ENCODE measurements at regions not wholly inside any gene's neighbourhood (a gene's known extent, or its start where the extent isn't known, plus 50 kb on each side); places are given as distances from the start of the nearest gene placed in this dataset.
"Not testable (repeated sequence)": the region's sequence is repeated elsewhere in the genome, so short reads cannot be mapped to it uniquely, and the experiment has no call there.

DNA sequence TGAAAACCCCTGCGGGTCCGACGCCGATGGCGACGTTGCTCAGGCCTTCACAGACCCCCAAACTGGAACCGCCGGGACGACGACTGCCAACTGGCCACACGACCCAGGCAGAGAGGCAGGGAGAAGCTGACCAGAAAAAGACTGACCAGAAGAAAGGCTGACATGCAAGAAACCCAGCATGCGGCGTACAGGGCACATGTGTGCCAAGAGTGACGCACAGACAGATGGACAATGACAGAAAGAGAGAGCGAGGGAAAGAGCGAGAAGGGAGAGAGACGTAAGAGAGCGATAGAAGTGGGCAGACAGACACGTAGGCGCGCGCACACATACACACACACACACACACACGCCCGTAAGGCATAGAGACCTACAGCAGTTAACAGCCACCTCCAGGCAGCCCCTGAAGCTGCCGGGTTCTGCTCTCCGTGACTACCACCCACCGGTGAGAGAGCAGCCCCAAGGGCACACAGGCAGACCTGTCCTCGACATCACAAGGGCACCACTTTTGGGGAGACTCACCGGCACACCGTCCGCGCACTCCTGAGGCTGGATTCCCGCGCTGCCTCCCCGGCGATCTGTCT lies 67.2 kb upstream of the ZNF527 start:
- DNase-seq (ENCODE audit: low read depth in 3 of 3, low spot score in 2 of 3) = no peak

DNA sequence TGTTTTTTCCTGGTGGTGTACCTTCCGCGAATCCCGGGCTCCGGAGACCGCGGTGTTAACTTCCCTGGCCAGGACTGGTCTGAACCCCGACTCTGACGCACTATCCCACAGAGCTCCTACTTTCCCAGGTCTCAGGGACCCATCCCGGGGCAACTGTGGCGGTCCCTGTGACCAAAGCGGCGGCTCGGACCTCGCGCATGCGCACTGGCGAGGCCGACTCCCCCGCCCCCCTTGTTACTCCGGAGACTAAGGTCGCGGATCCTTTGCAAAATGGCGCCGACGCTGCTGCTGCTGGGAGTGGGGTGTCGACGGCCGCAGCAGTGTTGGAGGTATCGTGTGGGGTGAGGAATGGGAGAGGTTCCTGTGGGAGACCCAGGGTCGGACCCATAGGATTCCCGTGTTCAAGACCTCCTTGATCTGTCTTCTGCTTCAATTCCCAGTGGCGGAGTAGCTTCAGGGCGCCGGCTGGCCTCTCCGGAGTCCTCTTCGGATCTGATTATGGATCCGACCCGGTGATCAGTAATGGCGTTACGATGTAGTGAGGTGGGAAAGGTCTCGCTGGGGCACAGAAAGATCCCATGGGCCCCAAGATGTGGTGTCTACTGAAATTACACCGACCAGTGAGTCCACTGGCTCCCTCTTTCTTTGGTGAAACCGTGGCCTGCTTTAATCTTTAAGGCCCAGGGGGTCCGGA lies 66.6 kb upstream of the ZNF527 start:
- no peak for DNase-seq (ENCODE audit: low read depth in 3 of 3, low spot score in 2 of 3)

DNA sequence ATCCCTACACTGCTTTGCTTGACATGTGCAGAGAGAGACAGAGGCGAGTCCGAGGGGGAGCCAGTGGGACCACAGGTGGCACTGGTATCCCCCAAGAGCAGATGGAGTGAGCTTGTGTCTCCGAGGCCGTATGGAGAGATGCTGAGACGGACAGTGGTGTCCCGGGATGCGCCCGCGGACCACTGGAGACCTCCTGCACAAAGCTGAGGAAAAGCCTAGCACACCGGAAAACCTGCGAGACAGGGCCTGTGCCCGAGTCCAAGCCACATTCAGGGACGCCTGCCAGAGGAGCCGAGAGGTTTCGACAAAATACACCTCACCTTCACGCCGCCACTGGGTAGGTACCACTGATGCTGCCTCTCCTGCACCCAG lies 66.0 kb upstream of the ZNF527 start:
- no peak for DNase-seq (ENCODE audit: low read depth in 3 of 3, low spot score in 2 of 3)

DNA sequence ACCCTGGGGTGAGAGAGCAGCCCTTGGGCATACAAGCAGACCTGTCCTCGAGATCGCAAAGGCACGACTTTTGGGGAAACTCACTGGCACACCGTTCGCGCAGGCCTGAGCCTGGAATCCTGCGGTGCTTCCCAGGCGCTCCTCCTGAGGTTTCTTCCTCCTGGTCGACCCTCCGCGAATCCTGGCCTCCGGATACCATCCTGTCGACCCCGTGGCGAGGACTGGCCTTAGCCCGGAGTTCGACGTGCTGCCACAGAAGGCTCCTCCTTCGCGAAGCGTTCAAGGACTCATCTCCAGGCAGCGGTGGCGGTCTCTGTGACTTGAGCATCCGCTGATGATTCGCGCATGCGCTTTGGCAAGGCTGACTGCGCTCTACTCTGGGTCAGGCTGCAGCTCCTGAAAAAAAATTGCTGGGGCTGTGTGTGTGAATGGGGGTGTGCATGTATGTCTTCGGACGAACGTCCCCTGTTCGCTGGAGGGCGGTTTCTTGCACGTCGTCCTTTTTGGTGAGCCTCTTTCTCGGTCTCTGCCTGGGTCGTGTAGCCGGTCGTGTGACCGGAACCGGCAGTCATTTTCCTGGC lies 64.4 kb upstream of the ZNF527 start:
- no peak for DNase-seq (ENCODE audit: low read depth in 3 of 3, low spot score in 2 of 3)

DNA sequence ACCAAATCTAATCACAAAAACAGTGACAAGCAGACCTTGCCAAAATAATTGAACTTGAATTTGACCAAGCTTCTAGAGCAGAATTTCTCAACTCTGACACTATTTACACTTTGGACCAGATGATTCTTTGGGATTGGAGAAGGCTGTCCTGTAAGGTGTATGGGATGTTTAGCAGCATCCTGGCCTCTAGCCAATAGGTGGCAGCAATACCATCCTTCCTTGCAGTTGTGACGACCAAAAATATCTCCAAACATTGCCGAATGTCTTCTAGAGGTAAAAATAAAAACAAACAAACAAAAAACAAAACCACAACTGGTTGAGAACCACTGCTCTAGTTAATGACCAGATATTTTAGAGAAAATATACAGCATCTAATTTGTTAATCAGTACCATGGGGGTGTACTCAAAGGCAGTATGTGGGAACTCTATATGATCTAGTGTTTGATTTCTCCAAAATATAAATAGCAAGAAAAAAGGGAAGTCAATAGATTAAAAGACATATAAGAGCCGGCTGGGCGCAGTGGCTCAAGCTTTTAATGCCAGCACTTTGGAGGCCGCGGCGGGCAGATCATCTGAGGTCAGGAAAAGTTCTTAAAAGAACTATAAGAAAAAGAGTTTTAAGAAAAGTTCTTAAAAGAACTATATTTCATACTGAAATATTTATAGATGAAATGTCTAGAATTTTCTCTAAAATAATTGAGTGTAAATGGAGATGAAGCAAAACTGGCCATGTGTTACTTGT lies 60.9 kb upstream of the ZNF527 start:
- DNase-seq (ENCODE audit: low read depth in 3 of 3, low spot score in 2 of 3) = no peak

DNA sequence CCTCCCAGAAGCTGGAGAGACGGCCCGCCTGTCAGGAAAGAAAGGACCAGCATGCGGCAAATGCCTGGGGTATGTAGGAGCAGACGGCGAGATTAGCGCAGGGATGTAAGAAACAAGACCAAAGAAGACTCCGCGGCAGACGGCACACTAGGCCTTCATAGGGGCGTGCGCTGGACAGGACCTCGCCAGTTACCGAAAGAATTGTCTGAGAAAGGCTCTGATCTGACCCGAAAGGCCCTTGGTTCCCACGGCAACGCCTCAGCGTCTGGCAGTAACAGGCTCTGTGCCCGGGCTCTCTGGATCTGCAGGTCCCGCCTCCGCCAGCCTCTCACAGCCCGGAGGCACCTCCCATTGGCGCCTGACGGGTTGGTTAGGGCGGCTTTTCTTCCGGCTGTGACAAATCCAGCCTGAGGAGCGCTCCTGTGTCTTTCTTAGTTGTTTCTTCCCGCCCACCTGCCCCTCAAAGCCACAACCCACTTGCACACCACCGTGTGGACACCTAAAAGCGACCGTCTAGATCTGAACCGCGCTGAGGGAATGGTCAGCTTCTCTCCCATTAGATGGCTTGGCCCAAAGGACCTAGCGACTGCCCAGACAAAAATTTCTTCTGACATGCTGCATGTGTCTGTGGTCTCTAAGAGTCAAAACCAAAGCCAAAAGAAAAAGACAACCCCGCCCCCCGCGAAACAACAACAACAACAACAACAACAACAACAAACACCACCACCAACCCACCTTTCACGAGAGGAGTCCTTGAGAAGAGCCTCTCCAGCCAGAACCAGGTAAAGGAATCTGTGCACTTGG lies 58.2 kb upstream of the ZNF527 start:
- DNase-seq (ENCODE audit: low read depth in 3 of 3, low spot score in 2 of 3) = peak in 1 of 3 donors; percentile 39

DNA sequence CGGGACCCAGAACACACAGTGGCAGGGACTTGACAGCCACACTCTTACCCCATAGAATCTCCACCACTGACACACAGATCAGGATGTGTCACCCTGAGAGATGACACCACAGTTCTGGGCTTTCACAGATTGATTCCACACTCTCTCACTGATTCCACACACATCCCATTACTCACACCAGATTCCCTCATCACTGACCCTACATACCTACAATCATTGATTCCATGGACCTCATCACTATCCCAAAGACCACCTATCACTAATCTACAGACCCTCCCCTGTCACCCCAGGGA lies 57.6 kb upstream of the ZNF527 start:
- no peak for DNase-seq (ENCODE audit: low read depth in 3 of 3, low spot score in 2 of 3)

DNA sequence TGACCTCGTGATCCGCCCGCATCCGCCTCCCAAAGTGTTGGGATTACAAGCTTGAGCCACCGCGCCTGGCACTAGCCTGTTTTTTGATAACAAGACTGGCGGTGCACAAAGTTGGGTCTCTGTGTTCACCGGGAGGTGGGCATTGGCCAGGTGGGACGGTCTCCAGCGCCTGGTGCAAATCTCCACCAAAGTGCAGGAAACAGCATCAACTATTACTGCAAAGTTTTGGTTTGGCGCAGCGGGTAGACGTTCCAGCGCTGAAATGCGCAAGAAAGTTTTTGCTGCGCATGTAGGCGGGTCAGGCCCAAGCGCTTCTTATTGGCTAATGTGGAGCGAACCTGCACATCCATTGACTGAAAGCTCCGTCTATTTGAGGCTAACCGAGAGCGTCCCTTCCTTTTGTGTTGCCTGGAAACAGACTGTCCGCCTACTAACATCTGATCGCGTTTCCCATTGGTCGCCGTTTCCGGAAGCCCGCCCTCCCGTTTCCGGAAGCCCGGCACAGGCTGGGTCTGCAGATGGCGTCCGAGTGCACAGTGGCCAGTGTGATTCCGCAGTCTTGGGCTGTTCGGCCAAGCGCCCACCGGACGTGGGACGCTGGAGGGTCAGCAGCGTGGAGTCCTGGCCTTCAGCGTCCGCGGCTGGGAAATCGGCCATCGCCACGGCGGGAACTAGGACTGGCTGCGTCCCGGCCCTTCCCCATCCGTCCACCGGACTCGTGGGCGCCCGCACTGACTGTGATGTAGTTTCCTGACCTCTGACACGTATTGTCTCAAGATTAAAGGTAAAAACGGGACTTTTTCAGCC lies 53.3 kb upstream of the ZNF527 start:
- DNase-seq (ENCODE audit: low read depth in 3 of 3, low spot score in 2 of 3) = peak; percentile 95 to 97 (median 96)

DNA sequence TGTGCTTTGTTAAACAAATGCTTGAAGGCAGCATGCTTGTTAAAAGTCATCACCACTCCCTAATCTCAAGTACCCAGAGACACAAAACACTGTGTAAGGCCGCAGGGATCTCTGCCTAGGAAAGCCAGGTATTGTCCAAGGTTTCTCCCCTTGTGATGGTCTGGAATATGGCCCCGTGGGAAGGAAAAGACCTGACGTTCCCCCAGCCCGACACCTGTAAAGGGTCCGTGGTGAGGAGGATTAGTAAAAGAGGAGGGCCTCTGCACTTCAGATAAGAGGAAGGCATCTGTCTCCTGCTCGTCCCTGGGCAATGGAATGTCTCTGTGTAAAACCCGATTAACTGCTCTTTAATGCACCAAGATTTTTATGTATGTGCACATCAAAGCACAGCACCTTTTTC lies 49.9 kb upstream of the ZNF527 start:
- DNase-seq (ENCODE audit: low read depth in 3 of 3, low spot score in 2 of 3) = not testable (repeated sequence)

All from right renal cortex interstitium (tissue), 3 donors.